Tibial nerve (tissue), 3 donors: ENCODE measurements at regions not wholly inside any gene's neighbourhood (a gene's known extent, or its start where the extent isn't known, plus 50 kb on each side); places are given as distances from the start of the nearest gene placed in this dataset.

Source experiments
- POLR2A ChIP-seq, 2 donors: fragments of 450-650 bp; IDR thresholded peaks; one replicate each; pipeline ENCODE4 v1.6.1; 2017; ENCODE audit warnings: antibody characterized with exemption in 2 of 2, mild to moderate bottlenecking in 2 of 2, moderate library complexity in 2 of 2
- TF ChIP-seq, protein P1 (sequence below), 5 experiments: fragments of 200-600 bp in 3 of 5; fragments of 450-650 bp in 2 of 5; sonication (generic) in 3 of 5; IDR thresholded peaks; one replicate each; pipeline ENCODE4 v1.5.1; 2016 to 2019; ENCODE audit warnings: antibody characterized with exemption in 5 of 5, mild to moderate bottlenecking in 3 of 5, moderate library complexity in 2 of 5

- TF ChIP-seq, protein P1, sequence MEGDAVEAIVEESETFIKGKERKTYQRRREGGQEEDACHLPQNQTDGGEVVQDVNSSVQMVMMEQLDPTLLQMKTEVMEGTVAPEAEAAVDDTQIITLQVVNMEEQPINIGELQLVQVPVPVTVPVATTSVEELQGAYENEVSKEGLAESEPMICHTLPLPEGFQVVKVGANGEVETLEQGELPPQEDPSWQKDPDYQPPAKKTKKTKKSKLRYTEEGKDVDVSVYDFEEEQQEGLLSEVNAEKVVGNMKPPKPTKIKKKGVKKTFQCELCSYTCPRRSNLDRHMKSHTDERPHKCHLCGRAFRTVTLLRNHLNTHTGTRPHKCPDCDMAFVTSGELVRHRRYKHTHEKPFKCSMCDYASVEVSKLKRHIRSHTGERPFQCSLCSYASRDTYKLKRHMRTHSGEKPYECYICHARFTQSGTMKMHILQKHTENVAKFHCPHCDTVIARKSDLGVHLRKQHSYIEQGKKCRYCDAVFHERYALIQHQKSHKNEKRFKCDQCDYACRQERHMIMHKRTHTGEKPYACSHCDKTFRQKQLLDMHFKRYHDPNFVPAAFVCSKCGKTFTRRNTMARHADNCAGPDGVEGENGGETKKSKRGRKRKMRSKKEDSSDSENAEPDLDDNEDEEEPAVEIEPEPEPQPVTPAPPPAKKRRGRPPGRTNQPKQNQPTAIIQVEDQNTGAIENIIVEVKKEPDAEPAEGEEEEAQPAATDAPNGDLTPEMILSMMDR (IDR thresholded peaks at IDR 0.05) = no peak
- no peak for TF ChIP-seq POLR2A (IDR thresholded peaks at IDR 0.05)
Observed at GRCh38 chr4:162853788-162854187, 312.9 kb downstream of the NAF1 start.
